Ovary (tissue), 7 donors: ENCODE measurements at regions not wholly inside any gene's neighbourhood (a gene's known extent, or its start where the extent isn't known, plus 50 kb on each side); places are given as distances from the start of the nearest gene placed in this dataset.

Experiments used
- DNase-seq, 5 donors: peaks; one replicate each; pipeline ENCODE4 v3.0.0-alpha.2; 2019 to 2020
- H3K27ac ChIP-seq, 2 donors: fragments of 200-600 bp; one replicate each; pipeline versions ENCODE4 v1.5.1 to v1.8.0; 2019 to 2022
- H3K27me3 ChIP-seq: fragments of 200-600 bp; one replicate; pipeline ENCODE4 v1.8.0; 2022
- H3K36me3 ChIP-seq: fragments of 200-600 bp; sonication (generic); one replicate; pipeline ENCODE4 v1.5.1; 2019
- H3K4me1 ChIP-seq: one replicate; pipeline ENCODE4 v1.8.1; 2013; ENCODE audit warnings: mild to moderate bottlenecking, moderate library complexity; ENCODE audit not compliant: insufficient read depth
- H3K4me3 ChIP-seq: fragments of 200-600 bp; sonication (generic); one replicate; pipeline ENCODE4 v1.5.1; 2017
- H3K9me3 ChIP-seq, 2 donors: fragments of 200-600 bp in 1 of 2; sonication (generic) in 1 of 2; one replicate each; pipeline versions ENCODE4 v1.5.1 to v1.8.1; 2013 to 2019; ENCODE audit warnings: mild to moderate bottlenecking in 1 of 2, moderate library complexity in 1 of 2
- EP300 ChIP-seq: sonication (generic); formaldehyde crosslinking; IDR thresholded peaks from one replicate; pipeline ENCODE4 v1.6.1; 2017; ENCODE audit warnings: antibody characterized with exemption
- POLR2A ChIP-seq: fragments of 450-650 bp; IDR thresholded peaks from one replicate; pipeline ENCODE4 v1.6.1; 2017; ENCODE audit warnings: antibody characterized with exemption, mild to moderate bottlenecking, moderate library complexity
- intact Hi-C, 4 donors: fragments of 100-400 bp; cut with DNase I; formaldehyde crosslinking; loops; one replicate each; pipeline versions ENCODE4 v1.11.0 to v1.15.1; 2022 to 2023
- microRNA counts: library from miRNA; unstranded; fragments of <30 nt; microRNA quantifications from one replicate; lab custom pipeline; 2016
- microRNA-seq, 3 donors: library from miRNA; unstranded; fragments of <30 nt; microRNA quantifications; one replicate each; pipeline versions ENCODE4 to v1.2.0, GENCODE V29; 2019 to 2020
- small RNA-seq: library from RNA; depleted of rRNA; stranded (forward); fragments of <200 nt; gene quantifications from one replicate; pipeline ENCODE3, GENCODE V24; 2016
- TF ChIP-seq, protein P1 (sequence below), 3 donors: fragments of 450-650 bp in 2 of 3; fragments of 200-600 bp in 1 of 3; IDR thresholded peaks; one replicate each; pipeline versions ENCODE4 v1.5.1 to v1.8.0; 2016 to 2022; ENCODE audit warnings: antibody characterized with exemption in 3 of 3, mild to moderate bottlenecking in 1 of 3
- donor health status: DM: no; HTN: no; CAD: no; lungs with moderate emphysema.
- donor health status: DM: no; HTN: no; CAD: no.
- donor health status: Bipolar disorder and iron deficiency.
- donor health status: DM: no; HTN: no; CAD: no.
- donor health status: DM: yes; HTN: yes; CAD: no.

DNA sequence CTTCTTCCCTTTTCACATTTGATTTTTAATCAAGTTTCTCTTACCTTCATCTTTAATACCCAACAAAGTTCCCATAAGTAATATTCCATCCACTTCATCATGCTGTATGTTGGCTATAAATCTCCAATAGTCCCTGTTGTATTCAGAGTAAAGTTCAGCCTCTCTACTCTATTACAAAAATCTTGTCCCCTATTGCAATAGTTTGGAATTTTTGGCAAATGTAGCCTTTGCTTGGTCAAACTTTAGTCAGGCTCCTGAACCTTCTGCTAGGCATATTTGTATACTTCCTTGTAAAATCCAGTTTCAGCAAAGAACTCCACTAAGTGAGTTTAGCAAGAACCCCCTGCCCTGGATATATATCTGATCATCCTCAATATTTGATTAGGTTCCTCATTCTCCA, 54.0 kb upstream of the PACRGL start:
- no peak overlapping the region for H3K27ac ChIP-seq
- no peaks in the 10 kb centered on the region for H3K36me3 ChIP-seq
- H3K4me1 ChIP-seq, result no peaks in the 10 kb centered on the region
- TF ChIP-seq, protein P1, sequence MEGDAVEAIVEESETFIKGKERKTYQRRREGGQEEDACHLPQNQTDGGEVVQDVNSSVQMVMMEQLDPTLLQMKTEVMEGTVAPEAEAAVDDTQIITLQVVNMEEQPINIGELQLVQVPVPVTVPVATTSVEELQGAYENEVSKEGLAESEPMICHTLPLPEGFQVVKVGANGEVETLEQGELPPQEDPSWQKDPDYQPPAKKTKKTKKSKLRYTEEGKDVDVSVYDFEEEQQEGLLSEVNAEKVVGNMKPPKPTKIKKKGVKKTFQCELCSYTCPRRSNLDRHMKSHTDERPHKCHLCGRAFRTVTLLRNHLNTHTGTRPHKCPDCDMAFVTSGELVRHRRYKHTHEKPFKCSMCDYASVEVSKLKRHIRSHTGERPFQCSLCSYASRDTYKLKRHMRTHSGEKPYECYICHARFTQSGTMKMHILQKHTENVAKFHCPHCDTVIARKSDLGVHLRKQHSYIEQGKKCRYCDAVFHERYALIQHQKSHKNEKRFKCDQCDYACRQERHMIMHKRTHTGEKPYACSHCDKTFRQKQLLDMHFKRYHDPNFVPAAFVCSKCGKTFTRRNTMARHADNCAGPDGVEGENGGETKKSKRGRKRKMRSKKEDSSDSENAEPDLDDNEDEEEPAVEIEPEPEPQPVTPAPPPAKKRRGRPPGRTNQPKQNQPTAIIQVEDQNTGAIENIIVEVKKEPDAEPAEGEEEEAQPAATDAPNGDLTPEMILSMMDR (IDR thresholded peaks at IDR 0.05), result no peak
- no peak for TF ChIP-seq POLR2A
- no peak for TF ChIP-seq EP300
- no peak overlapping the region for H3K4me3 ChIP-seq
- H3K9me3 ChIP-seq, result no peaks in the 10 kb centered on the region
- no peak for DNase-seq
- intact Hi-C loops, result no loop called here
- H3K27me3 ChIP-seq, result no peaks in the 10 kb centered on the region

MicroRNAs encoded in the stretch of these regions (microRNA counts, 767-probe panel; counts per million panel counts)
- microRNA hsa-miR-218-5p (lab: Ali Mortazavi, UCI), result 2,440 counts per million, percentile 83 among the panel's probes with 10 or more counts

Small RNAs in the stretch of these regions (microRNA-seq; reads per million reads assigned to microRNA genes)
- gene MIR218-1, result 4.6 to 20.0 (median 7.7) reads per million in 3 donors

Small RNAs in the stretch of these regions (small RNA-seq; reads per million reads assigned to genes)
- 0.60 reads per million, percentile 27 among the genes with 10 or more reads in this experiment for gene MIR218-1
